AG10803 (cell line): ENCODE measurements at regions not wholly inside any gene's neighbourhood (a gene's known extent, or its start where the extent isn't known, plus 50 kb on each side); places are given as distances from the start of the nearest gene placed in this dataset.

Experiments
- DNase-seq: peaks from one replicate; pipeline ENCODE4 v3.0.0; 2010; ENCODE audit warnings: low read depth
- H3K4me3 ChIP-seq: 2 replicates; pipeline ENCODE4 v1.5.1; 2011; ENCODE audit warnings: mild to moderate bottlenecking, low read length, control low read depth
- CTCF ChIP-seq: conservative IDR thresholded peaks from 2 replicates; pipeline ENCODE4 v1.5.1; 2011; ENCODE audit warnings: mild to moderate bottlenecking, low read length, control low read depth, inconsistent platforms

GRCh38 chr13:27673911-27674310 is 52.2 kb downstream of the POLR1D start:
- no peak overlapping the region for H3K4me3 ChIP-seq
- no peak for DNase-seq
- no peak for TF ChIP-seq CTCF

GRCh38 chr13:27678306-27679040 is 56.8 kb downstream of the POLR1D start:
- no peak for DNase-seq
- H3K4me3 ChIP-seq = no peak overlapping the region
- no peak for TF ChIP-seq CTCF

- no peak for TF ChIP-seq CTCF
- no peak overlapping the region for H3K4me3 ChIP-seq
- no peak for DNase-seq
Measured at GRCh38 chr13:27679396-27679795, 57.7 kb downstream of the POLR1D start.

- no peak overlapping the region for H3K4me3 ChIP-seq
- no peak for DNase-seq
- TF ChIP-seq CTCF = no peak
Measured at GRCh38 chr13:27679896-27680295, 58.2 kb downstream of the POLR1D start.

- no peak overlapping the region for H3K4me3 ChIP-seq
- no peak for DNase-seq
- TF ChIP-seq CTCF = no peak
Measured at GRCh38 chr13:27680465-27680864, 58.8 kb downstream of the POLR1D start.

GRCh38 chr13:27691207-27691606 is 69.5 kb downstream of the POLR1D start:
- DNase-seq = no peak
- TF ChIP-seq CTCF = no peak
- H3K4me3 ChIP-seq = no peak overlapping the region

GRCh38 chr13:27696731-27697130 is 75.0 kb downstream of the POLR1D start:
- no peak for DNase-seq
- no peak for TF ChIP-seq CTCF
- H3K4me3 ChIP-seq = no peak overlapping the region
